HUES64 (cell line): ENCODE measurements at regions not wholly inside any gene's neighbourhood (a gene's known extent, or its start where the extent isn't known, plus 50 kb on each side); places are given as distances from the start of the nearest gene placed in this dataset.

Experiments used
- H3K27ac ChIP-seq: 2 replicates; pipeline ENCODE4 v1.7.0; 2013; ENCODE audit warnings: low read depth, low read length, inconsistent platforms
- H3K27me3 ChIP-seq: 2 replicates; pipeline ENCODE4 v1.6.1; 2013; ENCODE audit warnings: mild to moderate bottlenecking, low read length; ENCODE audit not compliant: insufficient read depth
- H3K36me3 ChIP-seq: 2 replicates; pipeline ENCODE4 v1.6.1; 2013; ENCODE audit warnings: mild to moderate bottlenecking, low read length; ENCODE audit not compliant: insufficient read depth
- H3K4me1 ChIP-seq: 2 replicates; pipeline ENCODE4 v1.6.1; 2013; ENCODE audit warnings: mild to moderate bottlenecking, low read length, moderate library complexity; ENCODE audit not compliant: insufficient read depth
- H3K4me3 ChIP-seq: 2 replicates; pipeline ENCODE4 v1.5.1; 2013; ENCODE audit warnings: mild to moderate bottlenecking, low read length, moderate library complexity
- H3K9ac ChIP-seq: 2 replicates; pipeline ENCODE4 v1.6.1; 2013; ENCODE audit warnings: mild to moderate bottlenecking, low read depth, low read length
- H3K9me3 ChIP-seq: 2 replicates; pipeline ENCODE4 v1.6.1; 2013; ENCODE audit warnings: low read depth, low read length; ENCODE audit not compliant: insufficient read depth
- WGBS: fragments of 150-250, 120-280 bp; methylation state at CpG from one replicate; pipeline ENCODE4 v1.1.7; 2013; ENCODE audit warnings: missing lambda C conversion rate; 5-methylcytosine and 5-hydroxymethylcytosine counted together

DNA sequence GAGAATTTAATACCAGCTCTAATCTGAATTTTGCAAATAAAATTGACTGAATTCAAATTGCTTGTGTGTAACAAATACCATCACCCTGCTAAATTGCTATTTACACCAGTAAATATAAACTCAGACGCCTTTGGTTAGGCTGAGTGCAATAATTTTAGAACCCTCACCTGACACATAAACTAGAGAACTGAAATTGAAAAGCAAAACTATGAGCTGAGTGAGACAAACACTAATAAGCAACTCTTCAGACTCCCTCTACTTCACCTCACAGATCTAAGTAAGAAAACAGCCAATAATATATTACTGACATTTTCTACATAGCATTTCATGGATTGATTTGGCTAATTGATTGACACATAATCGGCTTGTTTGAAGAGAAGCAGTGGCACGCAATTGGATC is 621.2 kb downstream of the REEP3 start:
- Histone ChIP-seq H3K27ac (no peak overlapping the region), H3K4me1 (no peaks in the 10 kb centered on the region), H3K4me3 (no peak overlapping the region), H3K9ac (no peak overlapping the region), H3K9me3 (no peaks in the 10 kb centered on the region), H3K36me3 (no peaks in the 10 kb centered on the region), H3K27me3 (no peaks in the 10 kb centered on the region)
- 87% methylated on average over 3 of the region's 3 CpGs for WGBS

DNA sequence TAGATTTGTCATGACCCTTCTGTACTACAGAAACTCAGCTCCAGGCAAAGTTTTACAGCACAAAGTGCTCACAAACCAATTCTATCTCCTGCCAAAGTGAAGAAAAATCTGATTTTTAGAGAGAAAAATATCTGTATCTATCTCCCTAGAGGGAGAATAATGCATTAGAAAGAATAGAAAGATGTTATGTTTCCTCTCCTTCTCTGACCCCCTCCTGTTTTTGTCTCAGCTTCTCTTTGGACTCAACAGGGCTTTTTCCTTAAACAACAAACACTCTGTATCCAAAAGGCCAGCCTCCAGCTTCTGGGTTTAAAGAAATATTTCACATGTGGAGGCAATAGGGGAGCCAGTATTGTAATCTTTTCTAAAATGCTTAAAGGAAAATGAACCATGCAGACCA is 627.4 kb downstream of the REEP3 start:
- Histone ChIP-seq H3K27me3 (no peaks in the 10 kb centered on the region), H3K4me3 (no peak overlapping the region), H3K4me1 (peaks cover 21% of the 10 kb centered on the region; the same call in 1 of the 2 replicates), H3K27ac (no peak overlapping the region; the same call in 1 of the 2 replicates), H3K9ac (0 out of 2 replicates have a peak overlapping the region, but pooled peaks have one; percentile 7), H3K9me3 (no peaks in the 10 kb centered on the region), H3K36me3 (no peaks in the 10 kb centered on the region)

DNA sequence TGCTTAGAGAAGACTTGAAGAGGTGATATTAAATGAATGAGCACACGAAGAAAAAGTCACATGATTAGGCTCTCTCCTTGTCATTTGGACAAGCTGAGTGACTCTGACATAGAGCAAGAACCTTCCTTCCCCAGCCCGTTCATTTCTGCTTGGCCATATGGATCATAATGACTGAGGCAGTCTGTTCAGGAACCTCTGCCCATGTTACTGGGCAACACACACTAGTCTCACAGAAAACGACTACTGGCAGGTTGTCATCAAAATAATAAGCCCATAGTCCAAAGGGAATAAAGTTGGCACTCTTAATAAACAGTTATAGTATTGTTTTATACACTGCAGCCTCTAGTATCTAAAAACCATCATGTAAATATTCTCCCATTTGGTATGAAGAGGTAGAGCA is 635.0 kb downstream of the REEP3 start:
- WGBS, result 90% methylated on average over 3 of the region's 3 CpGs
- Histone ChIP-seq H3K4me3 (no peak overlapping the region), H3K27ac (no peak overlapping the region), H3K4me1 (no peaks in the 10 kb centered on the region), H3K36me3 (no peaks in the 10 kb centered on the region), H3K27me3 (no peaks in the 10 kb centered on the region), H3K9ac (no peak overlapping the region), H3K9me3 (no peaks in the 10 kb centered on the region)

DNA sequence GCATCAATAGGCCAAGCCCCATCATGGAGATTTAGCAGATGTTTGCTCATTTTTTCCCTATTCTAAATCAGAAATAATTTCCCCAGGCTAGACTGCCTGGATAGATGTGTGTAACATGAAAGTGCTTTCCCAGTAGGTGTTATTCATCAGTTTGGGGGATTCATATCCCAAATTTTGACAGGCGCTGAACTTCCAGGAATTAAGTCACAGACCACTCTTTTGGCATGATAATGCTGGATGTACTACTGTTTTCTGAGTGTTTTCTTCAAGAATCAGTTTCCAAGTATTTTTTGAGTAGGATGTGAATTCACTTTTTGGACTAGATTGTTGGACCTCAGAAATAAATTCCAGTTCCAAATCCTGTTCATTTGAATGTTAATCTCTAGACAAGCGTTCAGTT is 637.4 kb downstream of the REEP3 start:
- no peak overlapping the region for H3K9ac ChIP-seq
- no peaks in the 10 kb centered on the region for H3K36me3 ChIP-seq
- H3K27ac ChIP-seq, result no peak overlapping the region
- no peaks in the 10 kb centered on the region for H3K9me3 ChIP-seq
- no peaks in the 10 kb centered on the region for H3K27me3 ChIP-seq
- WGBS, result 89% methylated on average over 2 of the region's 2 CpGs
- no peak overlapping the region for H3K4me3 ChIP-seq
- no peaks in the 10 kb centered on the region for H3K4me1 ChIP-seq

DNA sequence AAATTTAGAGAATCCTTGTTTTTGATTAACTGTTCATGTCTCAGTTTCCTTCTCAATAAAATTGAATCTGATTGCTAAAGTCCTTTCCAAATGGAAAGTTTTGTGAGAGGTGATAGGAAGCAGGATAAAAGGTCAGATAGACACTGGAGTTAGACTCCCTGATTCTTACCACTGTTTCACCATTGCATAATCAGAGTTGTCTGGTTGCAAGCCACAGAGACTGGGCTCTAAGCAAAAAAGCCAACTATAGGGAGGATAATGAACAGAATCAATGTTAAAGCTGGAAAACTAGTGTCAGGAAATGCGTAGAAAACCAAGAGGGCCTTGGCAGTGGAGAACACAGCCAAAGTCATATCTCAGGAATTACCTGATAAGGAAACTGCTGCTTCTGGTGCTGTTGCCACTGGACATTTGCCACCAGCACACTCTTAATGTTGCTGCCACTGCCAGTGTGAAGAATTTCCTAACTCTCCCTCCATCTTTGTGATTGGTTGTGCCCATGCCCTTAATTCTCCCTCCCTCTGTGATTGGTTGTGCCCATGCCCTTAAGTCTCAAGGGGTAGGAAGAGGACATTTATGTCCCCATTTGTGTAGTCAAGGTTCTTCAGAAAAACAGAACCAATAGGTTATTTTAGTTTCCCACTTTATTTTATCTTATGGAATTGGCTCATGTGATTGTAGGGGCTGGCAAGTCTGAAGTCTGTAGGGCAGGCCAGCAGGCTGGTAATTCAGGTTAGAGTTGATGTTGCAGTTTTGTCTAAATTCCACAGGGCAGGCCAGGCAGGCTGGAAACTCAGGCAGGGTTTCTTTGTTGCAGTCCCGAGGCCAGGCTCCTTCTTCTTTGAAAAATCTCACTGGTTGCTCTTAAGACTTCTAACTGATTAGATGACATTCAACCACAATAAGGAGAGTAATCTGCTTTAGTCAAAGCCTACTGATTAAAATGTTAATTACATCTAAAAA is 639.0 kb downstream of the REEP3 start:
- H3K27ac ChIP-seq, result no peak overlapping the region
- no peaks in the 10 kb centered on the region for H3K9me3 ChIP-seq
- WGBS, result 70% methylated on average over 2 of the region's 2 CpGs
- no peak overlapping the region for H3K4me3 ChIP-seq
- no peaks in the 10 kb centered on the region for H3K27me3 ChIP-seq
- H3K4me1 ChIP-seq, result no peaks in the 10 kb centered on the region
- no peaks in the 10 kb centered on the region for H3K36me3 ChIP-seq
- H3K9ac ChIP-seq, result no peak overlapping the region

DNA sequence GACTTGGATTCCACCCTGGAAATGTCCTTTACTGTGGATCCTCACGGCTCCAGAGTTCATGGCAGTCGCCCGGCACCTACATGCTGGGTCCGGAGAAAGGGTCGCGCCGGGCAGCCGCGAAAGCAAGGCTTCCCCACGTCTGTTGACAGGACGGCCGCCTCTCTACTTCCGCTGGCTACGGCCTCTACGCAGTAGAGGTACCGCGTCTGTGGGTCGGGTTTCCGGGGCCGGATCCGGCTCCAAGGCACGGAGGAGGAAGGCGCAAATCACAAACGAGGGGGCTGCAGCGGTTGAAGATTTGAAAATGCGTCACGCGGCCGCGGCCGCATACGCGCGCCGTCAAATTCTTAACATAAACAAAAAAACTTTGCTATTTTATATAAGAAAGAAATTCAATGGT is 649.6 kb downstream of the REEP3 start:
- no peak overlapping the region for H3K4me3 ChIP-seq
- H3K4me1 ChIP-seq, result no peaks in the 10 kb centered on the region
- no peaks in the 10 kb centered on the region for H3K27me3 ChIP-seq

DNA sequence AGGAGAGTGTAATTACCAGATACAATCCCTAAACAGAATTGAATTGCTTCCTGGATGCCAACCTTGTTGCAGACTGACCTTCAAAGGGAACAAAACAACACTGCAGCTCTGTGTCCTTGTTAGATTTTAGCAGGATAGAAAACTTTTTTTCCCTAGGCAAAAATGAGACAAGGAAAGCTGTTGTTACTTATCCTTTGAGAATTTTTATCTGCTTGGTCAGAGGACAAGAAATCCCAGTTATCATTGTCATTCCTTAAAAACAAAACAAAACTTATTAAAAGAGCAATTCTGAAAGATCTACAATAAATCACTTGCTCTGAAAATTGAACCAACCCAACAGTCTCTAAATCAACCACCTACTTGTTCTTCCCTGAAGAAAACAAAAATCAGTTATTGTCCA is 652.6 kb downstream of the REEP3 start:
- no peak overlapping the region for H3K27ac ChIP-seq
- no peak overlapping the region for H3K4me3 ChIP-seq
- H3K9ac ChIP-seq, result no peak overlapping the region
- H3K9me3 ChIP-seq, result no peaks in the 10 kb centered on the region
- H3K36me3 ChIP-seq, result no peaks in the 10 kb centered on the region
- H3K27me3 ChIP-seq, result no peaks in the 10 kb centered on the region
- no peaks in the 10 kb centered on the region for H3K4me1 ChIP-seq

More for the DNA sequence above, 649.6 kb downstream of the REEP3 start:
- H3K27ac ChIP-seq, result no peak overlapping the region
- no peaks in the 10 kb centered on the region for H3K36me3 ChIP-seq
- H3K9me3 ChIP-seq, result peaks cover 7% of the 10 kb centered on the region
- 95% methylated on average over 27 of the region's 35 CpGs for WGBS
- no peak overlapping the region for H3K9ac ChIP-seq

DNA sequence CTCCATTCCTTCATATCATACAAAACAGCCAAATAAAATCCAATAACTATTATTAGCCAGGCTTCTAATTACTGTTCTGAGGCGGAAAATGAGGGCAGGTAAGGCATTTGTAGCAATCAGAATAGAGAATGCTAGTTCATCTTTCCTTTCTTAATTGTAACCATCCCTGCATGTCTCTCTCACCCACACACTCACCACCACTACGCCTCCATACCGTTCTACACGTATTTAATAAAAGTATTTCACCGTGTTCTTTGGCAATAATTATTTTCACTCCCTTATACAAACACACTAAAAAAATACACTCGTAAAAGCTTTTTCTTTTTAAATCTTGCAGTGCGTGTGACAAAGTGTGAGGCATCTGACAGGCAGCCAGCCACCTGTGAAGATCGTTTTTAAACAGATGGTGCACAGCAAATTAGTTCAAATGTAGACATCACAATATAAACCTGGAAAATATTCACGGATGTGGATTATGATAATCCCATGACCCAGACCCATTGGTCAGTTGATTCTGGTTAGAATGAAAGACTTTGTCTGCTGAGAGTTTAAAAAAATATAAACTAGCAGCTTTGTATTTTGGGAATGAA is 653.6 kb downstream of the REEP3 start:
- no peaks in the 10 kb centered on the region for H3K27me3 ChIP-seq
- no peak overlapping the region for H3K9ac ChIP-seq
- 94% methylated on average over 9 of the region's 9 CpGs for WGBS
- H3K36me3 ChIP-seq, result no peaks in the 10 kb centered on the region
- H3K4me1 ChIP-seq, result no peaks in the 10 kb centered on the region
- H3K9me3 ChIP-seq, result no peaks in the 10 kb centered on the region
- H3K4me3 ChIP-seq, result no peak overlapping the region
- no peak overlapping the region for H3K27ac ChIP-seq

DNA sequence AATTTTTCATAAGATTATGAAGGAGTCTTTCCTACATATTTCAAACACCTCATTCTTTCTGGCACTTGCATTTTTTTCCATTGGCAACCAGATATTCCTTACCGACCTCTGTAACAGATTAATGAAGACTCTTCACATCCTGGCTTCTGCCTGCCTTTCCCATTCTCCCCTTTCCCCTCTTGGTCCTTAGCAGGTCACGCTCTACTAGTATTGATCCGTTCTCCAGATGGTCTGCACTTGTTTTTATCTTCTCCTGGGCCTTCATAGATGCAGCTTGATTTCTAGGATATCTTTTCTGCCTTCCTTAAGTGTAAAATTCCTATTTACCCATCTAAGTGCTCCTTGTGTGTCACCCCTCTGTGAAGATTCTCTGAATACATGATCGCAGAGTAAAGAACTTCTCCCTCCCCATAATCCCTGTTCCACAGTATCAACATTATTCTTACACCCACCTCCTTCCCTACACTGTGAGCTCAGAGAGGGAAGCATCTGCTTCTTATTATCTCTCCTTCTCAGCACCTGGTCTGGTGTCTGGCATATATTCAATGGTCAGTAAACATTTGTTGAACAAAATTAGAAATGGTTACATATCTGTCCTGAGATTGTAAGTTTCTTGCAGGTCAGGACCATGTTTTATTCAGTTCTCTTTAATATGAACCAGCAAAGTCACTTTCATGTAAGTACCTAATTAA is 654.2 kb downstream of the REEP3 start:
- H3K9ac ChIP-seq, result no peak overlapping the region
- H3K9me3 ChIP-seq, result no peaks in the 10 kb centered on the region
- H3K27ac ChIP-seq, result no peak overlapping the region
- 92% methylated on average over 4 of the region's 4 CpGs for WGBS
- H3K36me3 ChIP-seq, result no peaks in the 10 kb centered on the region
- H3K27me3 ChIP-seq, result no peaks in the 10 kb centered on the region
- H3K4me1 ChIP-seq, result no peaks in the 10 kb centered on the region
- no peak overlapping the region for H3K4me3 ChIP-seq

DNA sequence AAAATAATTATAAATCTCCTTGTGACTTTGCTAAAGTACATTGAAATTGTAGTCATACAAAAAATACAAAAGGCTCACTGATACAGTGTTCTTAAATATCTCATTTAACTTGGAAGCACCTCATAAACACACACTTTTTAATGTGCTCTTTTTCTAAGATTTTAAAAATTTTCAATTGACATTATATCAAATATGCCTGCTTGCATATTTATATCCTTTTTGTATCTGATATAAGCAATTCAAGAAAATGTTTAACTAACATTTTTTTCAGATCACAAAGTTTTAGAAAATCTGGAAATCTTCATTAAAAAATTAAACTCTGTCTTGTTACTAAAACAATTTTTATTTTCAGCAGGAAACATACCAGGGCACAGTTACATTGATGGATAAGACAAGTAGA is 661.5 kb downstream of the REEP3 start:
- Histone ChIP-seq H3K9ac (no peak overlapping the region), H3K27ac (no peak overlapping the region), H3K36me3 (no peaks in the 10 kb centered on the region)

DNA sequence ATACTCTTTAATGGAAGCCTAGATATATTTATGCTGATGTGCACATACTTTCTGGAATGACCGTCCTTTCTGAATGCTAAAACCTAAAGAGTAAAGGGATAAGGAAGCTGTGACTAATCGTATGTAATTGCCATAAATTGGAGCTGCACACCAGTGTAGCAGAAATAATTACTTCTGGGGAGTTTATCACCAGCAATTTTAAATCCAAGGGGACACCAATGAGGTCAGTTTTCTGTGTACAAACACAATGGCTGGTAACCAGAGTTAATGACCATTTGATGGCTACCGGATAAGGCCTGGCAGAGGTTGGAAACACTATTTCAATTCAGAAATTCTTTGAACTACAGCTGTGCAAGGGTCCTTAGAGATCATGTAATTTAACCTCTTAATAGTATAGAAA is 670.1 kb downstream of the REEP3 start:
- no peak overlapping the region for H3K9ac ChIP-seq
- 94% methylated on average over 3 of the region's 3 CpGs for WGBS
- no peak overlapping the region for H3K4me3 ChIP-seq
- no peaks in the 10 kb centered on the region for H3K36me3 ChIP-seq
- no peaks in the 10 kb centered on the region; the same call in 1 of the 2 replicates for H3K4me1 ChIP-seq
- no peak overlapping the region for H3K27ac ChIP-seq
- H3K27me3 ChIP-seq, result no peaks in the 10 kb centered on the region
- no peaks in the 10 kb centered on the region for H3K9me3 ChIP-seq

More for the DNA sequence above, 661.5 kb downstream of the REEP3 start:
- no peaks in the 10 kb centered on the region for H3K9me3 ChIP-seq
- H3K27me3 ChIP-seq, result no peaks in the 10 kb centered on the region
- no peak overlapping the region for H3K4me3 ChIP-seq
- H3K4me1 ChIP-seq, result no peaks in the 10 kb centered on the region
